ENCODE measurements at regions not wholly inside any gene's neighbourhood (a gene's known extent, or its start where the extent isn't known, plus 50 kb on each side); places are given as distances from the start of the nearest gene placed in this dataset.

DNA sequence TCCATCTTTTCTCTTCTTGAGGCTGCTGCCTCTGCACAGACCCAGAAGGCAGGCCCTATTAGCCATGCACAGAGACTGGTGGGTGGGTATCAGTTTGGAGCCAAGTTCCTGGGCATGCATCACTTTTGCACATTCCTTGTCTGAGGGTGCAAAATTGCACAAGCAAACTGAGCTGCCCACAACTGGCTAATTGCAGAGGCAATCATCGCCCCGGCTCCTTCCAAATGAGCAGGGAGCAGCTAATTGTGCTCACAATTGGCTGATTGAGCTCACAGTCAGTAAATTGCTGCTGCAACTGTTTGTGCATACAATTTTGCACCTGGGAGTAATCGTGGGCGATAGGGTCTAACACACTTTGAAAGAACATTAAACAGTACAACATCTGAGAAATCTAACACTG, 511.4 kb downstream of the DHX35 start:
- no peak overlapping the region for H3K9ac ChIP-seq (ENCODE audit: low read depth, low read length)
- no peaks in the 10 kb centered on the region for H3K9me3 ChIP-seq (ENCODE audit: control insufficient read depth, insufficient read depth, low read length)
- H3K4me1 ChIP-seq (ENCODE audit: control insufficient read depth, insufficient read depth, low read length) = no peaks in the 10 kb centered on the region
- H3K27me3 ChIP-seq (ENCODE audit: control insufficient read depth, insufficient read depth, low read length) = no peaks in the 10 kb centered on the region
- H3K36me3 ChIP-seq (ENCODE audit: control insufficient read depth, insufficient read depth, low read length) = no peaks in the 10 kb centered on the region
- H3K4me3 ChIP-seq (ENCODE audit: low read depth, low read length) = no peak overlapping the region

- Histone ChIP-seq H3K36me3 (ENCODE audit: control insufficient read depth, insufficient read depth, low read length) (no peaks in the 10 kb centered on the region), H3K4me1 (ENCODE audit: control insufficient read depth, insufficient read depth, low read length) (no peaks in the 10 kb centered on the region), H3K9ac (ENCODE audit: low read depth, low read length) (no peak overlapping the region), H3K4me3 (ENCODE audit: low read depth, low read length) (no peak overlapping the region), H3K27me3 (ENCODE audit: control insufficient read depth, insufficient read depth, low read length) (no peaks in the 10 kb centered on the region), H3K9me3 (ENCODE audit: control insufficient read depth, insufficient read depth, low read length) (no peaks in the 10 kb centered on the region)
These were observed 506.6 kb downstream of the DHX35 start for GRCh38 chr20:39468703-39469102.

DNA sequence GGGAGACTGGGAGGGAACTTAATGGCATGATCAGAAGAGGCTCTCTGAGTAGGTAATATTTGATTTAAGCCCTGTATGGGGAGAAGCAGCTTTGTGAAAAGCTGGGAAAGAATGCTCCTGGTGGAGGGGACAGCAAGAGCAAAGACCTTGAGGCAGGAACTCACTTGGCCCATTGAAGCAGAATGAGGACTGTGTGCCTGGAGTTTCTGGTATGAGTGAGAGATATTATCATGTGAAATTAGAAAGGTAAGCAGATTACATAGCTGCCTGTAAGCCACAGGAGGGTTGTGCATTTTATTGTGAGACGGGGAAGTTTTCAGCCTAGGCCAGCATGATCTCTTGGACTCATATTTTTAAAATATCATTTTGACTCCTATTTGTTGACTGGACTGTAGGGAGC, 502.1 kb downstream of the DHX35 start:
- H3K4me1 ChIP-seq (ENCODE audit: control insufficient read depth, insufficient read depth, low read length) = no peaks in the 10 kb centered on the region
- no peaks in the 10 kb centered on the region for H3K27me3 ChIP-seq (ENCODE audit: control insufficient read depth, insufficient read depth, low read length)
- no peaks in the 10 kb centered on the region for H3K9me3 ChIP-seq (ENCODE audit: control insufficient read depth, insufficient read depth, low read length)
- no peak overlapping the region for H3K4me3 ChIP-seq (ENCODE audit: low read depth, low read length)
- H3K9ac ChIP-seq (ENCODE audit: low read depth, low read length) = no peak overlapping the region
- H3K36me3 ChIP-seq (ENCODE audit: control insufficient read depth, insufficient read depth, low read length) = no peaks in the 10 kb centered on the region

GRCh38 chr20:39462416-39462945, 500.3 kb downstream of the DHX35 start:
- Histone ChIP-seq H3K9ac (ENCODE audit: low read depth, low read length) (no peak overlapping the region), H3K9me3 (ENCODE audit: control insufficient read depth, insufficient read depth, low read length) (no peaks in the 10 kb centered on the region), H3K36me3 (ENCODE audit: control insufficient read depth, insufficient read depth, low read length) (no peaks in the 10 kb centered on the region), H3K4me3 (ENCODE audit: low read depth, low read length) (no peak overlapping the region), H3K4me1 (ENCODE audit: control insufficient read depth, insufficient read depth, low read length) (no peaks in the 10 kb centered on the region), H3K27me3 (ENCODE audit: control insufficient read depth, insufficient read depth, low read length) (no peaks in the 10 kb centered on the region)

GRCh38 chr20:39458452-39458851, 496.3 kb downstream of the DHX35 start:
- no peaks in the 10 kb centered on the region for H3K27me3 ChIP-seq (ENCODE audit: control insufficient read depth, insufficient read depth, low read length)
- H3K4me1 ChIP-seq (ENCODE audit: control insufficient read depth, insufficient read depth, low read length) = no peaks in the 10 kb centered on the region
- H3K36me3 ChIP-seq (ENCODE audit: control insufficient read depth, insufficient read depth, low read length) = no peaks in the 10 kb centered on the region
- no peak overlapping the region for H3K9ac ChIP-seq (ENCODE audit: low read depth, low read length)
- H3K4me3 ChIP-seq (ENCODE audit: low read depth, low read length) = no peak overlapping the region
- no peaks in the 10 kb centered on the region for H3K9me3 ChIP-seq (ENCODE audit: control insufficient read depth, insufficient read depth, low read length)

- no peak overlapping the region for H3K9ac ChIP-seq (ENCODE audit: low read depth, low read length)
- no peaks in the 10 kb centered on the region for H3K4me1 ChIP-seq (ENCODE audit: control insufficient read depth, insufficient read depth, low read length)
- no peaks in the 10 kb centered on the region for H3K27me3 ChIP-seq (ENCODE audit: control insufficient read depth, insufficient read depth, low read length)
- no peaks in the 10 kb centered on the region for H3K9me3 ChIP-seq (ENCODE audit: control insufficient read depth, insufficient read depth, low read length)
- H3K36me3 ChIP-seq (ENCODE audit: control insufficient read depth, insufficient read depth, low read length) = no peaks in the 10 kb centered on the region
- H3K4me3 ChIP-seq (ENCODE audit: low read depth, low read length) = no peak overlapping the region
These were observed 491.7 kb downstream of the DHX35 start for GRCh38 chr20:39453890-39454289.

- Histone ChIP-seq H3K9ac (ENCODE audit: low read depth, low read length) (no peak overlapping the region), H3K9me3 (ENCODE audit: control insufficient read depth, insufficient read depth, low read length) (no peaks in the 10 kb centered on the region), H3K4me3 (ENCODE audit: low read depth, low read length) (no peak overlapping the region), H3K36me3 (ENCODE audit: control insufficient read depth, insufficient read depth, low read length) (no peaks in the 10 kb centered on the region), H3K27me3 (ENCODE audit: control insufficient read depth, insufficient read depth, low read length) (no peaks in the 10 kb centered on the region), H3K4me1 (ENCODE audit: control insufficient read depth, insufficient read depth, low read length) (no peaks in the 10 kb centered on the region)
These were observed 490.6 kb downstream of the DHX35 start for GRCh38 chr20:39452583-39453340.

DNA sequence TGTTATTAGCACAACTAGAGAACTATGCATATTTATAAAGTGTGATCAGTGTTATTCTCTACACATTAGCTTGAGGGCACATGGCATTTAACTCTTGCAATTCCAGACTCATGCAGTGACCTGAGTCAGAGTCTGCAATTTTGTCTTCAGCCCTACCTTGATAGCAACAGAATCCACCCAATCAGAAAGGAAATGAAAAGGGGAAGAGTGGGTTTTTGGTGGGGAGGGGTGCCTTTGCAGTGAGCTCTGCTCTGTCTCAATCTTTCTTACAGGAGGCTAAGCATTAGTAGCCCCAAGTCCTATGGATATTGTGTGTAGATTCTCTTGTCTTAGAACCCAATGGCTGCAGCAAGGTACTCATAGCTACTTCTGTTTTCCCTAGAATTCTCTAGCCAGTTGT, 489.2 kb downstream of the DHX35 start:
- no peaks in the 10 kb centered on the region for H3K27me3 ChIP-seq (ENCODE audit: control insufficient read depth, insufficient read depth, low read length)
- H3K9ac ChIP-seq (ENCODE audit: low read depth, low read length) = no peak overlapping the region
- H3K4me3 ChIP-seq (ENCODE audit: low read depth, low read length) = no peak overlapping the region
- H3K36me3 ChIP-seq (ENCODE audit: control insufficient read depth, insufficient read depth, low read length) = no peaks in the 10 kb centered on the region
- no peaks in the 10 kb centered on the region for H3K9me3 ChIP-seq (ENCODE audit: control insufficient read depth, insufficient read depth, low read length)
- H3K4me1 ChIP-seq (ENCODE audit: control insufficient read depth, insufficient read depth, low read length) = no peaks in the 10 kb centered on the region

- Histone ChIP-seq H3K4me3 (ENCODE audit: low read depth, low read length) (no peak overlapping the region), H3K9ac (ENCODE audit: low read depth, low read length) (no peak overlapping the region), H3K4me1 (ENCODE audit: control insufficient read depth, insufficient read depth, low read length) (no peaks in the 10 kb centered on the region), H3K9me3 (ENCODE audit: control insufficient read depth, insufficient read depth, low read length) (no peaks in the 10 kb centered on the region), H3K36me3 (ENCODE audit: control insufficient read depth, insufficient read depth, low read length) (no peaks in the 10 kb centered on the region), H3K27me3 (ENCODE audit: control insufficient read depth, insufficient read depth, low read length) (no peaks in the 10 kb centered on the region)
These were observed 484.3 kb downstream of the DHX35 start for GRCh38 chr20:39446397-39446796.

DNA sequence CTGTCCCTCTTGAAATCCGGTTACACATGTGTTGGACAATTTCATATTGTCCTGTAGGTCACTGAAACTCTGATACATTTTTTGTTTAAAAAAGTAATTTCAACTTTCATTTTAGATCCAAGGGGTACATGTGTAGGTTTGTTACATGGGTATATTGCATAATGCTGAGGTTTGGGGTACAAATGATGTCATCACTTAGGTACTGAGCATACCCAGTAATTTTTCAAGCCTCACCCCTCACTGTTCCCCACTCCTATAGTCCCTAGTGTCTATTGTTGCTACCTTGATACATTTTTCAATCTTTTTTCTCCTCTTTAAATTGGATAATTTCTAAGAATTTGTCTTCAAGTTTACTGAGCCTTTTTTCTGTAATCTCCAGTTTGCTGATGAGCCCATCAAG, 483.0 kb downstream of the DHX35 start:
- Histone ChIP-seq H3K4me3 (ENCODE audit: low read depth, low read length) (no peak overlapping the region), H3K9me3 (ENCODE audit: control insufficient read depth, insufficient read depth, low read length) (no peaks in the 10 kb centered on the region), H3K9ac (ENCODE audit: low read depth, low read length) (no peak overlapping the region), H3K36me3 (ENCODE audit: control insufficient read depth, insufficient read depth, low read length) (no peaks in the 10 kb centered on the region), H3K27me3 (ENCODE audit: control insufficient read depth, insufficient read depth, low read length) (no peaks in the 10 kb centered on the region), H3K4me1 (ENCODE audit: control insufficient read depth, insufficient read depth, low read length) (no peaks in the 10 kb centered on the region)

- H3K4me3 ChIP-seq (ENCODE audit: low read depth, low read length) = no peak overlapping the region
- no peak overlapping the region for H3K9ac ChIP-seq (ENCODE audit: low read depth, low read length)
- no peaks in the 10 kb centered on the region for H3K9me3 ChIP-seq (ENCODE audit: control insufficient read depth, insufficient read depth, low read length)
- H3K27me3 ChIP-seq (ENCODE audit: control insufficient read depth, insufficient read depth, low read length) = no peaks in the 10 kb centered on the region
- no peaks in the 10 kb centered on the region for H3K36me3 ChIP-seq (ENCODE audit: control insufficient read depth, insufficient read depth, low read length)
- no peaks in the 10 kb centered on the region for H3K4me1 ChIP-seq (ENCODE audit: control insufficient read depth, insufficient read depth, low read length)
These were observed 471.3 kb downstream of the DHX35 start for GRCh38 chr20:39433466-39433865.

DNA sequence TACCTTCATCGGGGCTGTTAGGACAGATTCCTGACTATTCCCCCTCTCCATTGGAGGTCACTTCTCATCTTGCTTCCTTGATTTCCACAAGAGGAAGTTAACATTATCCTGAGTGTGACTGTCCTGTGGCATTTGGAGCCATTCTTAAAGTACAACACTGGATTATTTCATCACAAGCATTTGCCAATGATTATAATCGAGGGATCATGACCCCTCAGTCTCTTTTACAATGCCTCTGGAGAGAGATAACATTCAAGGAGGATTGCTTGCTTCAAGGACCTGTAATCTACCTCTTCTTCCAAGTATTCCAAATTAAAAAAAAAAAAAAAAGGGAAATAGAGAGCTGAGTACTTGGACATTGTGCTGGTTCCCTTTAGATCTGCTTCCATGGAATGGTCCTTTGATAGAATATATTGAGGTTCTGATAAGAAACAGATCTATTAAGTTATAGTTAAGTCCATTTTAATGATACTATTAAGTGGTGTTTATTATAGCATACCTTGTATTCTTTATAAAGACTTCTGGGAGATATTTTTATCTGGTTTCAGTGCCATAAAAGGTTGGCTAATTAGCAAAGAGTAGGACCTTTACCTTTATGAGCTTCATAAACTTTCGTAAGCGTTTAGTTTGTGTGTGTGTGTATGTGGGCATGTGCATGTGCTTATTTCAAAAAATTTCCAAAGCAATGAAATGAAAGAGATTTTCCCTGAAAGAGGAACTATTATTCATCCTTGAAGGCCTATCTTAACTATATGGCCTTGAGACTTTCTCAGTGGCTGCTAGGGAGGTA, 469.1 kb downstream of the DHX35 start:
- Histone ChIP-seq H3K9me3 (ENCODE audit: control insufficient read depth, insufficient read depth, low read length) (no peaks in the 10 kb centered on the region), H3K4me1 (ENCODE audit: control insufficient read depth, insufficient read depth, low read length) (no peaks in the 10 kb centered on the region), H3K9ac (ENCODE audit: low read depth, low read length) (no peak overlapping the region), H3K36me3 (ENCODE audit: control insufficient read depth, insufficient read depth, low read length) (no peaks in the 10 kb centered on the region), H3K4me3 (ENCODE audit: low read depth, low read length) (no peak overlapping the region), H3K27me3 (ENCODE audit: control insufficient read depth, insufficient read depth, low read length) (no peaks in the 10 kb centered on the region)
